Suprapubic skin (tissue), 4 donors: ENCODE measurements at regions not wholly inside any gene's neighbourhood (a gene's known extent, or its start where the extent isn't known, plus 50 kb on each side); places are given as distances from the start of the nearest gene placed in this dataset.

ENCODE experiments used
- CTCF ChIP-seq, 2 donors: fragments of 200-600 bp in 1 of 2; fragments of 450-650 bp in 1 of 2; sonication (generic) in 1 of 2; IDR thresholded peaks; one replicate each; pipeline ENCODE4 v1.5.1; 2016 to 2019; ENCODE audit warnings: antibody characterized with exemption in 2 of 2, mild to moderate bottlenecking in 1 of 2, moderate library complexity in 1 of 2
- EP300 ChIP-seq: sonication (generic); formaldehyde crosslinking; IDR thresholded peaks from one replicate; pipeline ENCODE4 v1.6.1; 2017; ENCODE audit warnings: antibody characterized with exemption
- POLR2AphosphoS5 ChIP-seq, 3 donors: sonication (generic); formaldehyde crosslinking; IDR thresholded peaks; one replicate each; pipeline ENCODE4 v1.6.1; 2017; ENCODE audit warnings: antibody characterized with exemption in 3 of 3

GRCh38 chr6:56808871-56809359, 146.0 kb upstream of the BEND6 start:
- TF ChIP-seq CTCF (IDR thresholded peaks at IDR 0.05) (no peak), EP300 (no peak), POLR2AphosphoS5 (IDR thresholded peaks at IDR 0.05) (no peak)
